GM23338 (cell line): ENCODE measurements at regions not wholly inside any gene's neighbourhood (a gene's known extent, or its start where the extent isn't known, plus 50 kb on each side); places are given as distances from the start of the nearest gene placed in this dataset.

ENCODE experiments used
- ATAC-seq: fragments of 200-7000 bp; cut with Tn5 transposase; 3 replicates; pipeline ENCODE4 v1.9.1; 2020
- DNase-seq: peaks from one replicate; pipeline ENCODE4 v3.0.0-alpha.2; 2015; ENCODE audit warnings: low spot score
- H2AFZ ChIP-seq: fragments of 200-600 bp; sonication (generic); 2 replicates; pipeline ENCODE4 v1.8.0; 2016; ENCODE audit warnings: antibody characterized with exemption, mild to moderate bottlenecking, moderate library complexity
- H3F3A ChIP-seq: fragments of 200-600 bp; sonication (generic); replicated peaks from 2 replicates; pipeline ENCODE4 v1.8.0; 2017; ENCODE audit warnings: antibody characterized with exemption, mixed run types, low read depth
- H3K27ac ChIP-seq: fragments of 200-600 bp; sonication (generic); 2 replicates; pipeline ENCODE4 v1.6.1; 2016; ENCODE audit warnings: low read depth
- H3K27me3 ChIP-seq: fragments of 200-600 bp; sonication (generic); 2 replicates; pipeline ENCODE4 v1.8.0; 2016; ENCODE audit warnings: mild to moderate bottlenecking, mixed run types, moderate library complexity; ENCODE audit not compliant: insufficient read depth
- H3K36me3 ChIP-seq: fragments of 200-600 bp; sonication (generic); 2 replicates; pipeline ENCODE4 v1.8.0; 2016; ENCODE audit warnings: mild to moderate bottlenecking; ENCODE audit not compliant: insufficient read depth
- H3K4me1 ChIP-seq: fragments of 200-600 bp; sonication (generic); 2 replicates; pipeline ENCODE4 v1.8.0; 2016; ENCODE audit warnings: mild to moderate bottlenecking, moderate library complexity; ENCODE audit not compliant: insufficient read depth
- H3K4me2 ChIP-seq: fragments of 200-600 bp; sonication (generic); 2 replicates; pipeline ENCODE4 v1.7.1; 2017; ENCODE audit warnings: mixed run types
- H3K4me3 ChIP-seq: fragments of 200-600 bp; sonication (generic); 2 replicates; pipeline ENCODE4 v1.6.1; 2016; ENCODE audit warnings: mixed run types
- H3K79me2 ChIP-seq: fragments of 200-600 bp; sonication (generic); replicated peaks from 2 replicates; pipeline ENCODE4 v1.8.0; 2017; ENCODE audit warnings: mild to moderate bottlenecking; ENCODE audit not compliant: insufficient read depth
- H3K9me2 ChIP-seq: fragments of 200-600 bp; sonication (generic); 2 replicates; pipeline ENCODE4 v1.8.0; 2017; ENCODE audit not compliant: insufficient read depth
- H4K20me1 ChIP-seq: fragments of 200-600 bp; sonication (generic); replicated peaks from 2 replicates; pipeline ENCODE4 v1.8.0; 2017; ENCODE audit warnings: mild to moderate bottlenecking; ENCODE audit not compliant: insufficient read depth
- H3K27ac Mint-ChIP-seq: 2 replicates; pipeline ENCODE4 v1.8.0; 2020; ENCODE audit warnings: inconsistent platforms, mild to moderate bottlenecking, moderate library complexity, mixed read lengths
- H3K27me3 Mint-ChIP-seq: 3 replicates; pipeline ENCODE4 v1.8.0; 2022; ENCODE audit warnings: low read depth, mild to moderate bottlenecking, moderate library complexity, mixed read lengths, inconsistent platforms; ENCODE audit not compliant: insufficient read depth, poor library complexity
- H3K36me3 Mint-ChIP-seq: 3 replicates; pipeline ENCODE4 v1.8.0; 2021; ENCODE audit warnings: low read depth, mild to moderate bottlenecking, inconsistent platforms, moderate library complexity, mixed read lengths
- H3K4me1 Mint-ChIP-seq: 3 replicates; pipeline ENCODE4 v1.8.0; 2020; ENCODE audit warnings: mild to moderate bottlenecking, inconsistent platforms, mixed read lengths
- H3K4me3 Mint-ChIP-seq: 3 replicates; pipeline ENCODE4 v1.8.0; 2021; ENCODE audit warnings: moderate library complexity, mild to moderate bottlenecking, inconsistent platforms, mixed read lengths
- H3K9me3 Mint-ChIP-seq: 3 replicates; pipeline ENCODE4 v1.8.0; 2020; ENCODE audit warnings: moderate library complexity, mild to moderate bottlenecking, inconsistent platforms, mixed read lengths
- CTCF ChIP-seq, 2 experiments: fragments of 200-600 bp in 1 of 2; sonication (generic) in 1 of 2; conservative IDR thresholded peaks; 2 replicates each; pipeline versions ENCODE4 v1.5.1 to v1.6.1; 2016 to 2017; ENCODE audit warnings: antibody characterized with exemption in 2 of 2, low read depth in 2 of 2, mild to moderate bottlenecking in 2 of 2, moderate library complexity in 1 of 2
- ETS1 ChIP-seq: IDR thresholded peaks from 2 replicates; pipeline ENCODE4 v1.6.1; 2016; ENCODE audit warnings: antibody characterized with exemption
- EZH2 ChIP-seq: fragments of 200-600 bp; sonication (generic); IDR thresholded peaks from one replicate; pipeline ENCODE4 v1.8.0; 2017; ENCODE audit warnings: antibody characterized with exemption, mild to moderate bottlenecking, low read depth; ENCODE audit not compliant: unreplicated experiment
- EZH2phosphoT487 ChIP-seq: fragments of 200-600 bp; sonication (generic); IDR thresholded peaks from one replicate; pipeline ENCODE4 v1.8.1; 2018; ENCODE audit warnings: antibody characterized with exemption; ENCODE audit not compliant: unreplicated experiment
- JUNB ChIP-seq: IDR thresholded peaks from one replicate; pipeline ENCODE4 v1.6.1; 2016; ENCODE audit warnings: antibody characterized with exemption; ENCODE audit not compliant: unreplicated experiment
- NANOG ChIP-seq: IDR thresholded peaks from 2 replicates; pipeline ENCODE4 v1.6.1; 2016; ENCODE audit warnings: antibody characterized with exemption, borderline replicate concordance
- REST ChIP-seq: IDR thresholded peaks from one replicate; pipeline ENCODE4 v1.6.1; 2018; ENCODE audit warnings: antibody characterized with exemption; ENCODE audit not compliant: unreplicated experiment
- STAT1 ChIP-seq: IDR thresholded peaks from one replicate; pipeline ENCODE4 v1.6.1; 2016; ENCODE audit warnings: antibody characterized with exemption; ENCODE audit not compliant: unreplicated experiment
- ZNF114 ChIP-seq: fragments of 250-450 bp; sonication (Bioruptor Pico); IDR thresholded peaks from 2 replicates; pipeline ENCODE4 v1.5.0; 2020; ENCODE audit warnings: mild to moderate bottlenecking, moderate library complexity
- ZNF331 ChIP-seq: fragments of 250-450 bp; sonication (Bioruptor Pico); IDR thresholded peaks from 2 replicates; pipeline ENCODE4 v1.5.0; 2020; ENCODE audit warnings: low read depth, mild to moderate bottlenecking, moderate library complexity

- Mint-ChIP-seq H3K27me3 (no peaks in the 10 kb centered on the region), H3K4me1 (peaks cover 10% of the 10 kb centered on the region), H3K27ac (peak overlapping the region; percentile 74), H3K9me3 (no peaks in the 10 kb centered on the region), H3K36me3 (no peaks in the 10 kb centered on the region), H3K4me3 (no peak overlapping the region)
- H3K27ac ChIP-seq, result peak overlapping the region; percentile 82; the same call in 1 of the 2 replicates
- H3K79me2 ChIP-seq, result no peaks in the 10 kb centered on the region
- TF ChIP-seq CTCF (conservative IDR thresholded peaks at IDR 0.05; ENCODE audit: low read depth in 2 of 2) (peak in 1 of 2 experiments; percentile 50; a peak in 2 of 4 replicates), NANOG (no peak)
- H3K9me2 ChIP-seq, result no peaks in the 10 kb centered on the region
- ATAC-seq (peak; percentile 90), DNase-seq (peak; percentile 50)
- H3K4me3 ChIP-seq, result no peak overlapping the region
- H2AFZ ChIP-seq, result no peak overlapping the region
- H3K27me3 ChIP-seq, result no peaks in the 10 kb centered on the region
- no peaks in the 10 kb centered on the region for H3F3A ChIP-seq
- no peaks in the 10 kb centered on the region for H3K36me3 ChIP-seq
- no peaks in the 10 kb centered on the region for H4K20me1 ChIP-seq
- H3K4me2 ChIP-seq, result no peak overlapping the region
- H3K4me1 ChIP-seq, result peaks cover 4% of the 10 kb centered on the region
Observed at GRCh38 chr6:154937306-154938220, 57.6 kb upstream of the TIAM2 start.

GRCh38 chr6:154938221-154938580, 56.9 kb upstream of the TIAM2 start:
- Mint-ChIP-seq H3K4me3 (no peak overlapping the region), H3K4me1 (peaks cover 3% of the 10 kb centered on the region; the same call in 2 of the 3 replicates), H3K9me3 (no peaks in the 10 kb centered on the region), H3K27me3 (no peaks in the 10 kb centered on the region), H3K36me3 (no peaks in the 10 kb centered on the region), H3K27ac (no peak overlapping the region)
- Histone ChIP-seq H3K27me3 (no peaks in the 10 kb centered on the region), H2AFZ (no peak overlapping the region), H3K79me2 (no peaks in the 10 kb centered on the region), H3F3A (no peaks in the 10 kb centered on the region), H3K9me2 (no peaks in the 10 kb centered on the region), H3K27ac (peak overlapping the region; percentile 82; the same call in 1 of the 2 replicates), H4K20me1 (no peaks in the 10 kb centered on the region), H3K4me2 (no peak overlapping the region), H3K4me3 (no peak overlapping the region), H3K4me1 (peaks cover under 1% of the 10 kb centered on the region), H3K36me3 (no peaks in the 10 kb centered on the region)
- DNase-seq, result no peak
- peak; percentile 36 for ATAC-seq
- no peak for TF ChIP-seq ETS1
- TF ChIP-seq ZNF114 (CRISPR knock-in tag), result no peak
- no peak for TF ChIP-seq JUNB
- TF ChIP-seq ZNF331 (CRISPR knock-in tag), result no peak
- no peak for TF ChIP-seq REST
- no peak for TF ChIP-seq EZH2
- no peak for TF ChIP-seq STAT1
- TF ChIP-seq EZH2phosphoT487, result no peak
- TF ChIP-seq NANOG, result no peak
